Right lobe of liver (tissue), 4 donors: ENCODE measurements at regions not wholly inside any gene's neighbourhood (a gene's known extent, or its start where the extent isn't known, plus 50 kb on each side); places are given as distances from the start of the nearest gene placed in this dataset.

ENCODE experiments used
- POLR2A ChIP-seq: fragments of 450-650 bp; IDR thresholded peaks from one replicate; pipeline ENCODE4 v1.6.1; 2017; ENCODE audit warnings: antibody characterized with exemption, mild to moderate bottlenecking
- TF ChIP-seq, protein P1 (sequence below), 4 donors: fragments of 200-600 bp in 3 of 4; fragments of 450-650 bp in 1 of 4; IDR thresholded peaks; one replicate each; pipeline versions ENCODE4 v1.5.1 to v1.8.0; 2016 to 2022; ENCODE audit warnings: antibody characterized with exemption in 4 of 4, mild to moderate bottlenecking in 2 of 4
- donor health status: DM: no; HTN: no; CAD: no.
- donor health status: DM: no; HTN: no; CAD: no.
- donor health status: DM: no; HTN: yes; CAD: no.

GRCh38 chr2:43125090-43125998, 101.1 kb downstream of the ZFP36L2 start:
- no peak for TF ChIP-seq POLR2A
- TF ChIP-seq, protein P1, sequence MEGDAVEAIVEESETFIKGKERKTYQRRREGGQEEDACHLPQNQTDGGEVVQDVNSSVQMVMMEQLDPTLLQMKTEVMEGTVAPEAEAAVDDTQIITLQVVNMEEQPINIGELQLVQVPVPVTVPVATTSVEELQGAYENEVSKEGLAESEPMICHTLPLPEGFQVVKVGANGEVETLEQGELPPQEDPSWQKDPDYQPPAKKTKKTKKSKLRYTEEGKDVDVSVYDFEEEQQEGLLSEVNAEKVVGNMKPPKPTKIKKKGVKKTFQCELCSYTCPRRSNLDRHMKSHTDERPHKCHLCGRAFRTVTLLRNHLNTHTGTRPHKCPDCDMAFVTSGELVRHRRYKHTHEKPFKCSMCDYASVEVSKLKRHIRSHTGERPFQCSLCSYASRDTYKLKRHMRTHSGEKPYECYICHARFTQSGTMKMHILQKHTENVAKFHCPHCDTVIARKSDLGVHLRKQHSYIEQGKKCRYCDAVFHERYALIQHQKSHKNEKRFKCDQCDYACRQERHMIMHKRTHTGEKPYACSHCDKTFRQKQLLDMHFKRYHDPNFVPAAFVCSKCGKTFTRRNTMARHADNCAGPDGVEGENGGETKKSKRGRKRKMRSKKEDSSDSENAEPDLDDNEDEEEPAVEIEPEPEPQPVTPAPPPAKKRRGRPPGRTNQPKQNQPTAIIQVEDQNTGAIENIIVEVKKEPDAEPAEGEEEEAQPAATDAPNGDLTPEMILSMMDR (IDR thresholded peaks at IDR 0.05), result no peak
